KMS-11 (cell line): ENCODE measurements at regions not wholly inside any gene's neighbourhood (a gene's known extent, or its start where the extent isn't known, plus 50 kb on each side); places are given as distances from the start of the nearest gene placed in this dataset.

ENCODE experiments used
- H2AFZ ChIP-seq: fragments of 200-600 bp; sonication (generic); 2 replicates; pipeline ENCODE4 v1.6.1; 2016; ENCODE audit warnings: antibody characterized with exemption, mixed run types, low read depth
- H3K27ac ChIP-seq: fragments of 200-600 bp; sonication (generic); 2 replicates; pipeline ENCODE4 v1.6.1; 2016; ENCODE audit warnings: mild to moderate bottlenecking, mixed run types
- H3K27me3 ChIP-seq: fragments of 200-600 bp; sonication (generic); 2 replicates; pipeline ENCODE4 v1.6.1; 2017; ENCODE audit warnings: mild to moderate bottlenecking, low read depth, mixed run types, moderate library complexity; ENCODE audit not compliant: insufficient read depth
- H3K36me3 ChIP-seq: fragments of 200-600 bp; sonication (generic); 2 replicates; pipeline ENCODE4 v1.6.1; 2017; ENCODE audit warnings: mild to moderate bottlenecking, mixed run types; ENCODE audit not compliant: insufficient read depth
- H3K4me1 ChIP-seq: fragments of 200-600 bp; sonication (generic); 2 replicates; pipeline ENCODE4 v1.6.1; 2016; ENCODE audit warnings: mild to moderate bottlenecking, low read depth, mixed run types; ENCODE audit not compliant: poor library complexity, severe bottlenecking
- H3K4me2 ChIP-seq: fragments of 200-600 bp; sonication (generic); 2 replicates; pipeline ENCODE4 v1.7.0; 2016; ENCODE audit warnings: mild to moderate bottlenecking, mixed run types
- H3K4me3 ChIP-seq: fragments of 200-600 bp; sonication (generic); IDR thresholded peaks from 2 replicates; pipeline ENCODE4 v1.6.1; 2017; ENCODE audit warnings: low read depth, low read length, mixed read lengths; ENCODE audit not compliant: insufficient read depth
- H3K79me2 ChIP-seq: fragments of 200-600 bp; sonication (generic); 2 replicates; pipeline ENCODE4 v1.6.1; 2016; ENCODE audit warnings: low read depth, mixed run types; ENCODE audit not compliant: insufficient read depth
- H3K9ac ChIP-seq: fragments of 200-600 bp; sonication (generic); 2 replicates; pipeline ENCODE4 v1.6.1; 2016; ENCODE audit warnings: mild to moderate bottlenecking, mixed run types
- H4K20me1 ChIP-seq: fragments of 200-600 bp; sonication (generic); 2 replicates; pipeline ENCODE4 v1.6.1; 2016; ENCODE audit warnings: mild to moderate bottlenecking, mixed run types; ENCODE audit not compliant: insufficient read depth
- CTCF ChIP-seq: fragments of 200-600 bp; sonication (generic); conservative IDR thresholded peaks from 2 replicates; pipeline ENCODE4 v1.6.1; 2017; ENCODE audit warnings: low read depth, mild to moderate bottlenecking, antibody characterized with exemption, low read length, moderate library complexity, mixed read lengths

- no peaks in the 10 kb centered on the region for H3K36me3 ChIP-seq
- H3K9ac ChIP-seq: no peak overlapping the region
- no peak overlapping the region for H3K27ac ChIP-seq
- no peaks in the 10 kb centered on the region; the same call in 1 of the 2 replicates for H3K27me3 ChIP-seq
- H4K20me1 ChIP-seq: no peaks in the 10 kb centered on the region
- H2AFZ ChIP-seq: no peak overlapping the region
- no peak overlapping the region for H3K4me2 ChIP-seq
- H3K4me1 ChIP-seq: no peaks in the 10 kb centered on the region
- no peak for TF ChIP-seq CTCF
- no peaks in the 10 kb centered on the region for H3K79me2 ChIP-seq
- H3K4me3 ChIP-seq: no peak overlapping the region
Measured at GRCh38 chr22:47298017-47298785, 535.8 kb downstream of the TBC1D22A start.

GRCh38 chr22:47297261-47298016 lies 535.0 kb downstream of the TBC1D22A start:
- no peaks in the 10 kb centered on the region for H3K36me3 ChIP-seq
- H3K4me1 ChIP-seq: no peaks in the 10 kb centered on the region
- no peaks in the 10 kb centered on the region for H4K20me1 ChIP-seq
- no peak overlapping the region for H2AFZ ChIP-seq
- no peaks in the 10 kb centered on the region for H3K79me2 ChIP-seq
- H3K4me3 ChIP-seq: no peak overlapping the region
- H3K27me3 ChIP-seq: no peaks in the 10 kb centered on the region; the same call in 1 of the 2 replicates
- H3K27ac ChIP-seq: no peak overlapping the region
- no peak overlapping the region for H3K9ac ChIP-seq
- no peak for TF ChIP-seq CTCF
- no peak overlapping the region for H3K4me2 ChIP-seq

- H3K79me2 ChIP-seq: no peaks in the 10 kb centered on the region
- no peaks in the 10 kb centered on the region; the same call in 1 of the 2 replicates for H3K27me3 ChIP-seq
- no peak overlapping the region for H3K4me3 ChIP-seq
- H3K4me1 ChIP-seq: no peaks in the 10 kb centered on the region
- no peak overlapping the region for H3K27ac ChIP-seq
- no peak overlapping the region for H3K4me2 ChIP-seq
- H3K36me3 ChIP-seq: no peaks in the 10 kb centered on the region
- TF ChIP-seq CTCF: no peak
- no peak overlapping the region for H3K9ac ChIP-seq
- H2AFZ ChIP-seq: no peak overlapping the region
- no peaks in the 10 kb centered on the region for H4K20me1 ChIP-seq
Measured at GRCh38 chr22:47296405-47297260, 534.2 kb downstream of the TBC1D22A start.

GRCh38 chr22:47295982-47296381 lies 533.5 kb downstream of the TBC1D22A start:
- Histone ChIP-seq H3K36me3 (no peaks in the 10 kb centered on the region), H3K4me2 (no peak overlapping the region), H3K27me3 (no peaks in the 10 kb centered on the region; the same call in 1 of the 2 replicates), H3K4me1 (no peaks in the 10 kb centered on the region), H4K20me1 (no peaks in the 10 kb centered on the region), H3K79me2 (no peaks in the 10 kb centered on the region), H3K27ac (no peak overlapping the region), H3K9ac (no peak overlapping the region), H3K4me3 (no peak overlapping the region), H2AFZ (no peak overlapping the region)
- no peak for TF ChIP-seq CTCF
